Lower lobe of right lung (tissue), 2 donors: ENCODE measurements at regions not wholly inside any gene's neighbourhood (a gene's known extent, or its start where the extent isn't known, plus 50 kb on each side); places are given as distances from the start of the nearest gene placed in this dataset.

Experiments used
- ATAC-seq, 2 donors: fragments of 200-7000 bp; cut with Tn5 transposase; one replicate each; pipeline ENCODE4 v1.9.1; 2020 to 2022; ENCODE audit warnings: mild to moderate bottlenecking in 2 of 2, moderate library complexity in 2 of 2
- DNase-seq: peaks from one replicate; pipeline ENCODE4 v3.0.0-alpha.2; 2020
- H3K27ac ChIP-seq: fragments of 200-600 bp; one replicate; pipeline ENCODE4 v1.8.0; 2022
- H3K27me3 ChIP-seq: fragments of 200-600 bp; one replicate; pipeline ENCODE4 v1.8.0; 2022; ENCODE audit warnings: low read depth
- H3K36me3 ChIP-seq: fragments of 200-600 bp; one replicate; pipeline ENCODE4 v1.8.0; 2022; ENCODE audit warnings: mild to moderate bottlenecking
- H3K4me1 ChIP-seq: fragments of 200-600 bp; one replicate; pipeline ENCODE4 v1.8.0; 2022
- H3K4me3 ChIP-seq: fragments of 200-600 bp; one replicate; pipeline ENCODE4 v1.8.0; 2022; ENCODE audit warnings: mild to moderate bottlenecking
- H3K9me3 ChIP-seq: fragments of 200-600 bp; one replicate; pipeline ENCODE4 v1.8.0; 2022
- intact Hi-C: fragments of 100-400 bp; cut with DNase I; formaldehyde crosslinking; loops from one replicate; pipeline ENCODE4 v1.11.0; 2022
- TF ChIP-seq, protein P1 (sequence below): fragments of 200-600 bp; IDR thresholded peaks from one replicate; pipeline ENCODE4 v1.8.0; 2022; ENCODE audit warnings: antibody characterized with exemption, mild to moderate bottlenecking
- donor health status: DM: no; HTN: yes; CAD: no; lungs with severe emphysema.

DNA sequence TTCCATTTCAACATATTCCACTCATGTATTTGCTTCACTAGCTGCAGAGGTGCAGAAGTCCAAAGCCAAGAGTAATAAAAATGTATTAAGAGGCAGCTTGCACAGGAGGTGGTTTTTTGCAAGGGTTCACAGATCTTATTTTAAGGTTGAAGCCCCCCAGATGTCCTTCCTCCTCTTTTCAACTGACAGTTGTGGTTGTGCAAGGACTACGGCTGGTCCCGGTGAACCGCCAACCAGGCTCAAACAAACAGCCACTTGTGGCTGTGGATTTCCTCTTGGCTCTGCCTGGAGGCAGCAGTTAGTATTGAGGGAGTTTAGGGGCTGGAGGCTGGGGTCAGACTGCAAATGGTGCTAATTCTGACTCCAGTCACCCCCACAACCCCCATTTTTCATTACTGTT, 240.7 kb upstream of the TBC1D5 start:
- no peaks in the 10 kb centered on the region for H3K4me1 ChIP-seq
- intact Hi-C loops: no loop called here
- no peak for DNase-seq
- H3K9me3 ChIP-seq: no peaks in the 10 kb centered on the region
- TF ChIP-seq, protein P1, sequence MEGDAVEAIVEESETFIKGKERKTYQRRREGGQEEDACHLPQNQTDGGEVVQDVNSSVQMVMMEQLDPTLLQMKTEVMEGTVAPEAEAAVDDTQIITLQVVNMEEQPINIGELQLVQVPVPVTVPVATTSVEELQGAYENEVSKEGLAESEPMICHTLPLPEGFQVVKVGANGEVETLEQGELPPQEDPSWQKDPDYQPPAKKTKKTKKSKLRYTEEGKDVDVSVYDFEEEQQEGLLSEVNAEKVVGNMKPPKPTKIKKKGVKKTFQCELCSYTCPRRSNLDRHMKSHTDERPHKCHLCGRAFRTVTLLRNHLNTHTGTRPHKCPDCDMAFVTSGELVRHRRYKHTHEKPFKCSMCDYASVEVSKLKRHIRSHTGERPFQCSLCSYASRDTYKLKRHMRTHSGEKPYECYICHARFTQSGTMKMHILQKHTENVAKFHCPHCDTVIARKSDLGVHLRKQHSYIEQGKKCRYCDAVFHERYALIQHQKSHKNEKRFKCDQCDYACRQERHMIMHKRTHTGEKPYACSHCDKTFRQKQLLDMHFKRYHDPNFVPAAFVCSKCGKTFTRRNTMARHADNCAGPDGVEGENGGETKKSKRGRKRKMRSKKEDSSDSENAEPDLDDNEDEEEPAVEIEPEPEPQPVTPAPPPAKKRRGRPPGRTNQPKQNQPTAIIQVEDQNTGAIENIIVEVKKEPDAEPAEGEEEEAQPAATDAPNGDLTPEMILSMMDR: no peak
- no peaks in the 10 kb centered on the region for H3K36me3 ChIP-seq
- H3K27me3 ChIP-seq: no peaks in the 10 kb centered on the region
- H3K4me3 ChIP-seq: no peak overlapping the region
- ATAC-seq: no peak
- H3K27ac ChIP-seq: no peak overlapping the region

- Histone ChIP-seq H3K4me3 (no peak overlapping the region), H3K4me1 (no peaks in the 10 kb centered on the region), H3K9me3 (no peaks in the 10 kb centered on the region), H3K27me3 (no peaks in the 10 kb centered on the region), H3K36me3 (no peaks in the 10 kb centered on the region), H3K27ac (no peak overlapping the region)
- ATAC-seq (no peak), DNase-seq (no peak)
- intact Hi-C loops: no loop called here
- TF ChIP-seq, protein P1: no peak
Observed at GRCh38 chr3:17982211-17982880, 239.9 kb upstream of the TBC1D5 start.

GRCh38 chr3:17980863-17981262, 238.4 kb upstream of the TBC1D5 start:
- Histone ChIP-seq H3K4me1 (no peaks in the 10 kb centered on the region), H3K4me3 (no peak overlapping the region), H3K9me3 (no peaks in the 10 kb centered on the region), H3K27me3 (no peaks in the 10 kb centered on the region), H3K27ac (no peak overlapping the region), H3K36me3 (no peaks in the 10 kb centered on the region)
- ATAC-seq (no peak), DNase-seq (no peak)
- TF ChIP-seq, protein P1: no peak
- intact Hi-C loops: no loop called here

DNA sequence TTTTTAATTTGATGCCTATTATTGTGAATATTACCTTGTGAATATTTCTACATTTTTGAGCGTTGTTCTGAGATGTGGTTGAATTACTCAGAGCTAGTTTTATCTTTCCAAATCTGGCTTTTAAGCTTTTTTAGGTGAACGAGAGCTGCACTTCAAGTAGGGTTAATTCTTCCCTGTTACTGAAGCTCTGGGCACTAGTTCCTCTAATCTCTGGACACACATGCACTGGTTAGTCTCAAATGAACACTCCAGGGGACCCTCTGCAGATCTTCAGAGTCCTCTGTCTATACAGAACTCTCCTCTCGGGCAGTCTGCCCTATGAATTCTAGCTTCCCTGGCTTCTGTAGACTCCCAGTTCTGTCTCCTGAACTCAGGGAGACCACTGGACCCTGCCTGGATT, 237.5 kb upstream of the TBC1D5 start:
- ATAC-seq (no peak), DNase-seq (no peak)
- no peaks in the 10 kb centered on the region for H3K4me1 ChIP-seq
- H3K27me3 ChIP-seq: no peaks in the 10 kb centered on the region
- H3K27ac ChIP-seq: no peak overlapping the region
- H3K4me3 ChIP-seq: no peak overlapping the region
- H3K36me3 ChIP-seq: no peaks in the 10 kb centered on the region
- H3K9me3 ChIP-seq: no peaks in the 10 kb centered on the region
- TF ChIP-seq, protein P1: no peak
- intact Hi-C loops: no loop called here

DNA sequence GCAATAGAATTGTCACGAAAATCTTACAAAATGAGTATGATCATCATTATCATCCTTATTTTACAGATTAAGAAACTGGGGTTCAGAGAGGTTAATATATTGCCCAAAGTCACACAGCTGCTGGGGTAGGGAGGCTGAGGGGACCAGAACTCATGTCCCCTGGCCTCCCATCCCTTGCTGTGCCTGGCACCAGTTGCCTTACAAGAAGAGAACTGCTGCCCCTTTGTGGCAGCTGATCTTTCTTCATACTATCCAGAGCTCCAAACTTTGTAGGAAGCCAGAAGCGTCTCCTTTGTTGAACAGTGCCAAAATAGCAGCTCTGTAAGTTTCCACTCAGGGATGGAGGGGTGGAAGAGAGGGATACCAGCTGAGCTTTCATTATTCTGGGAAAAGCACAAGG, 236.8 kb upstream of the TBC1D5 start:
- ATAC-seq (no peak), DNase-seq (no peak)
- H3K27me3 ChIP-seq: no peaks in the 10 kb centered on the region
- H3K36me3 ChIP-seq: no peaks in the 10 kb centered on the region
- H3K4me3 ChIP-seq: no peak overlapping the region
- H3K4me1 ChIP-seq: no peaks in the 10 kb centered on the region
- intact Hi-C loops: no loop called here
- H3K27ac ChIP-seq: no peak overlapping the region
- H3K9me3 ChIP-seq: no peaks in the 10 kb centered on the region
- TF ChIP-seq, protein P1: no peak
